HepG2 (cell line): ENCODE measurements at regions not wholly inside any gene's neighbourhood (a gene's known extent, or its start where the extent isn't known, plus 50 kb on each side); places are given as distances from the start of the nearest gene placed in this dataset.

ENCODE experiments used
- ATAC-seq: fragments of 200-7000 bp; cut with Tn5 transposase; 3 replicates; pipeline ENCODE4 v1.9.1; 2020; ENCODE audit warnings: mild to moderate bottlenecking, moderate library complexity
- BruUV-seq: library from RNA; stranded (reverse); fragments of 400-500 nt; replicated peaks from 2 replicates; lab custom pipeline; 2021; lab: Mats Ljungman, UMichigan
- CTCF ChIA-PET: fragments of 300-600 bp; formaldehyde crosslinking; extraction: SDS; loops from one replicate; lab custom pipeline; 2021; ENCODE audit warnings: low total read pairs, inconsistent platforms, low intra/inter-chr PET ratio; lab: Yijun Ruan, JAX
- POLR2A ChIA-PET: fragments of 350-600 bp; sonication (Branson Sonifier 250); formaldehyde crosslinking; loops from one replicate; lab custom pipeline; 2020; ENCODE audit warnings: antibody characterized with exemption, inconsistent platforms; lab: Yijun Ruan, JAX
- DNase-seq: peaks from one replicate; pipeline ENCODE4 v3.0.0-alpha.2; 2015; ENCODE audit warnings: low spot score
- FAIRE-seq: peaks from 3 replicates; lab custom pipeline; 2011; peaks lifted over from hg19 to GRCh38; lab: Jason Lieb, UNC
- H2AFZ ChIP-seq: one replicate; pipeline ENCODE4 v1.6.1; 2011; ENCODE audit warnings: low read length, inconsistent platforms
- H3K27ac ChIP-seq: fragments of 300-600 bp; 3 replicates; pipeline ENCODE4 v1.8.0; 2011; ENCODE audit warnings: mixed run types, mild to moderate bottlenecking, mixed read lengths, low read length, inconsistent platforms; ENCODE audit not compliant: insufficient read depth; ENCODE audit errors: extremely low read length
- H3K27me3 ChIP-seq, 2 experiments: fragments of 200-600 bp in 1 of 2; 2 replicates in 1 of 2; 3 replicates in 1 of 2; pipeline versions ENCODE4 v1.6.0 to v1.8.0; 2011; ENCODE audit warnings: low read length in 2 of 2, mild to moderate bottlenecking in 2 of 2, moderate library complexity in 2 of 2, inconsistent platforms in 1 of 2; ENCODE audit not compliant: insufficient read depth in 2 of 2, control insufficient read depth in 1 of 2
- H3K36me3 ChIP-seq, 2 experiments: fragments of 200-600 bp in 1 of 2; replicated peaks in 1 of 2; 2 replicates in 1 of 2; 3 replicates in 1 of 2; pipeline versions ENCODE4 v1.5.1 to v1.8.0; 2011; ENCODE audit warnings: low read length in 2 of 2, inconsistent platforms in 1 of 2; ENCODE audit not compliant: insufficient read depth in 2 of 2, control insufficient read depth in 1 of 2
- H3K4me1 ChIP-seq: 2 replicates; pipeline ENCODE4 v1.5.1; 2012; ENCODE audit warnings: low read length, inconsistent platforms; ENCODE audit not compliant: insufficient read depth
- H3K4me2 ChIP-seq: 2 replicates; pipeline ENCODE4 v1.6.0; 2011; ENCODE audit warnings: low read depth, low read length, inconsistent platforms
- H3K4me3 ChIP-seq, 3 experiments: fragments of 200-600 bp in 1 of 3; sonication (generic), shearing (Covaris generic) in 1 of 3; replicated peaks in 1 of 3; 2 replicates each; pipeline ENCODE4 v1.5.1; 2011 to 2016; ENCODE audit warnings: low read length in 3 of 3, inconsistent platforms in 2 of 3, low read depth in 2 of 3, mild to moderate bottlenecking in 2 of 3, control low read depth in 1 of 3, mixed read lengths in 1 of 3; ENCODE audit not compliant: insufficient read depth in 1 of 3
- H3K79me2 ChIP-seq: one replicate; pipeline ENCODE4 v1.6.1; 2011; ENCODE audit warnings: low read length, inconsistent platforms; ENCODE audit not compliant: insufficient read depth
- H3K9ac ChIP-seq: 2 replicates; pipeline ENCODE4 v1.6.0; 2011; ENCODE audit warnings: mild to moderate bottlenecking, low read depth, low read length, inconsistent platforms; ENCODE audit not compliant: insufficient read depth
- H3K9me3 ChIP-seq: 2 replicates; pipeline ENCODE4 v1.5.1; 2012; ENCODE audit warnings: mild to moderate bottlenecking, low read length
- H4K20me1 ChIP-seq: 2 replicates; pipeline ENCODE4 v1.6.0; 2011; ENCODE audit warnings: inconsistent platforms, mild to moderate bottlenecking, low read length, moderate library complexity; ENCODE audit not compliant: insufficient read depth
- ATF3 ChIP-seq: sonication (generic); formaldehyde crosslinking; IDR thresholded peaks from 2 replicates; pipeline ENCODE4 v1.4.0; 2020; ENCODE audit warnings: missing genetic modification reagents
- GPBP1L1 ChIP-seq: sonication (generic); formaldehyde crosslinking; IDR thresholded peaks from 2 replicates; pipeline ENCODE4 v1.5.0; 2020; ENCODE audit warnings: mild to moderate bottlenecking, missing genetic modification reagents
- SATB2 ChIP-seq: sonication (generic); formaldehyde crosslinking; IDR thresholded peaks from 2 replicates; pipeline ENCODE4 v1.5.0; 2020; ENCODE audit warnings: missing genetic modification reagents
- TEAD2 ChIP-seq: sonication (generic); formaldehyde crosslinking; IDR thresholded peaks from 2 replicates; pipeline ENCODE4 v1.9.0; 2021; ENCODE audit warnings: missing genetic modification reagents
- TRIM24 ChIP-seq: sonication (generic); formaldehyde crosslinking; IDR thresholded peaks from 2 replicates; pipeline ENCODE4 v1.8.0; 2022; ENCODE audit warnings: mild to moderate bottlenecking, missing genetic modification reagents
- ZNF101 ChIP-seq: sonication (generic); formaldehyde crosslinking; IDR thresholded peaks from 2 replicates; pipeline ENCODE4 v1.4.0; 2020; ENCODE audit warnings: mild to moderate bottlenecking, low read depth, missing genetic modification reagents, borderline replicate concordance
- ZNF615 ChIP-seq: sonication (generic); formaldehyde crosslinking; IDR thresholded peaks from 2 replicates; pipeline ENCODE4 v1.5.0; 2020; ENCODE audit warnings: mild to moderate bottlenecking, missing genetic modification reagents, borderline replicate concordance
- ZNF678 ChIP-seq: sonication (generic); formaldehyde crosslinking; IDR thresholded peaks from 2 replicates; pipeline ENCODE4 v1.4.0; 2020; ENCODE audit warnings: mild to moderate bottlenecking, missing genetic modification reagents
- WGBS: methylation state at CpG from one replicate; pipeline ENCODE4 v1.1.6; 2017; ENCODE audit warnings: low lambda C conversion rate; 5-methylcytosine and 5-hydroxymethylcytosine counted together
- in situ Hi-C: cut with HindIII; loops from 2 replicates; pipeline ENCODE4 v1.10.0; 2017; ENCODE audit warnings: low pct_unique_long_range_greater_than_20kb; ENCODE audit not compliant: extremely low pct_ligation_motif_present
- intact Hi-C: fragments of 100-400 bp; cut with micrococcal nuclease; formaldehyde crosslinking; loops from one replicate; pipeline ENCODE4 v1.10.0; 2022; ENCODE audit not compliant: unreplicated experiment

- FAIRE-seq (no peak), ATAC-seq (no peak), DNase-seq (no peak)
- POLR2A ChIA-PET, result no interaction called here
- Histone ChIP-seq H4K20me1 (no peaks in the 10 kb centered on the region), H3K27me3 (no peaks in the 10 kb centered on the region), H3K4me1 (no peaks in the 10 kb centered on the region), H3K36me3 (no peaks in the 10 kb centered on the region), H3K27ac (no peak overlapping the region), H3K4me2 (no peak overlapping the region), H3K4me3 (no peak overlapping the region), H3K9ac (no peak overlapping the region), H2AFZ (no peak overlapping the region), H3K9me3 (no peaks in the 10 kb centered on the region), H3K79me2 (no peaks in the 10 kb centered on the region)
- BruUV-seq, result no TSS peak
- 55% methylated on average over 3 of the region's 3 CpGs for WGBS
- CTCF ChIA-PET, result no interaction called here
- intact Hi-C loops, result no loop called here
- TF ChIP-seq TEAD2 (CRISPR knock-in tag) (no peak), ATF3 (CRISPR knock-in tag) (no peak), ZNF615 (CRISPR knock-in tag) (no peak), TRIM24 (CRISPR knock-in tag) (no peak), ZNF101 (CRISPR knock-in tag) (no peak), SATB2 (CRISPR knock-in tag) (no peak), ZNF678 (no peak), GPBP1L1 (CRISPR knock-in tag) (no peak)
- in situ Hi-C loops, result no loop called here
Observed at GRCh38 chr3:30426293-30426993, 180.0 kb upstream of the TGFBR2 start.
